ENCODE measurements at regions not wholly inside any gene's neighbourhood (a gene's known extent, or its start where the extent isn't known, plus 50 kb on each side); places are given as distances from the start of the nearest gene placed in this dataset.

DNA sequence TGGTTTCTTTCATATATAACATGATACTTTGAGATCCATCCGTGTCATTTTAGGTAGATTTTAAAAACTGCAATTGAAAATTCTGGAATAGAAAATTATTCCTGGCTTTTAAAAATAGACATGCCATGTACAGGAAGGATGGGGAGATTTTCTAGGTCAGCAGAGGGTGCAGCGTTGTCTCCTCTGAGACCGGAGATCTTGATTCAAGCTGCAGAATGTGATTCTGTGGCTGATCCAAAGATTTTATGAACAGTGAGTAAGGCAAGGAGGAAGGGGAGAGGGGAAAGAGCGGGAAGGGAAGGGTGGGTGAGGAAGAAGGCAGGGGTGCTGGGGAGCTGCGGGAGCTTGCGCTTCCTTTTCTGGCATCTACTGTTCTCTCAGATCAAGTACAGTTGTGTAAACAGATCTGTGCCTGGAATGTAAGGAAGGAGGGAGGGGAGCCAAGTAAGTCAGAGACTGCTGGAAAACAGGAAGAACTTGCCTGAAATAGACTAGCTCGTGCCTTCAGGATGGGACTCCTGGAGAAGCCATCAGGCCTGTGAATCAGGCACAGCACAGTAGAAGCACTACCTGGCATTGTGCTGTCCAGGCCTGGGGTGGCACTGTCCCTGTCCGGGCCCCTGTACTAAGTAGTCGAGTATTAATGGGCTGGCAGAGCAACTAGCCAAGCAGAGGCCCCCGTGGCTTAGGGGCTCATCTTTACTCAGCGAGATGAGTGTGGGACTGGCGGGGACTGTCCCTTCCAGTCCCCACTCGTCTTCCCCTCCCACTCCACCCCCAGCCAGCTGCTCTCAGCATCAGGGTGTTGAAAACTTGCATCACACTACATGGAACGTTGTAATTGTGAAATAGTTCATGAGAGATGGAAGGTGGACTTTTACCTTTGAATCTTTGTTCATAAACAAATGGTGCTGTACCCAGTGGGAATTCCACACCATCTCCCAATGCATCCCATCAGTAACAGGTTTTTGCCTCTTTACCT is 163.5 kb downstream of the UXS1 start:
- TF ChIP-seq, protein P1, sequence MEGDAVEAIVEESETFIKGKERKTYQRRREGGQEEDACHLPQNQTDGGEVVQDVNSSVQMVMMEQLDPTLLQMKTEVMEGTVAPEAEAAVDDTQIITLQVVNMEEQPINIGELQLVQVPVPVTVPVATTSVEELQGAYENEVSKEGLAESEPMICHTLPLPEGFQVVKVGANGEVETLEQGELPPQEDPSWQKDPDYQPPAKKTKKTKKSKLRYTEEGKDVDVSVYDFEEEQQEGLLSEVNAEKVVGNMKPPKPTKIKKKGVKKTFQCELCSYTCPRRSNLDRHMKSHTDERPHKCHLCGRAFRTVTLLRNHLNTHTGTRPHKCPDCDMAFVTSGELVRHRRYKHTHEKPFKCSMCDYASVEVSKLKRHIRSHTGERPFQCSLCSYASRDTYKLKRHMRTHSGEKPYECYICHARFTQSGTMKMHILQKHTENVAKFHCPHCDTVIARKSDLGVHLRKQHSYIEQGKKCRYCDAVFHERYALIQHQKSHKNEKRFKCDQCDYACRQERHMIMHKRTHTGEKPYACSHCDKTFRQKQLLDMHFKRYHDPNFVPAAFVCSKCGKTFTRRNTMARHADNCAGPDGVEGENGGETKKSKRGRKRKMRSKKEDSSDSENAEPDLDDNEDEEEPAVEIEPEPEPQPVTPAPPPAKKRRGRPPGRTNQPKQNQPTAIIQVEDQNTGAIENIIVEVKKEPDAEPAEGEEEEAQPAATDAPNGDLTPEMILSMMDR (conservative IDR thresholded peaks at IDR 0.05; ENCODE audit: low read depth, low read length), result no peak
- TF ChIP-seq NFE2L2 (IDR thresholded peaks at IDR 0.05; ENCODE audit: low read depth, low read length) (no peak), BHLHE40 (IDR thresholded peaks at IDR 0.05; ENCODE audit: low read depth, low read length) (no peak), RAD21 (IDR thresholded peaks at IDR 0.05; ENCODE audit: low read length) (no peak), POLR2A (IDR thresholded peaks at IDR 0.05; ENCODE audit: low read depth, low read length) (no peak), CEBPB (IDR thresholded peaks at IDR 0.05; ENCODE audit: low read depth, low read length) (peak; percentile 67), RFX5 (IDR thresholded peaks at IDR 0.05; ENCODE audit: low read depth, low read length) (no peak), SMC3 (IDR thresholded peaks at IDR 0.05; ENCODE audit: low read depth, low read length) (no peak), RCOR1 (IDR thresholded peaks at IDR 0.05; ENCODE audit: insufficient replicate concordance, low read length) (no peak)
- TF ChIP-seq, protein P2, sequence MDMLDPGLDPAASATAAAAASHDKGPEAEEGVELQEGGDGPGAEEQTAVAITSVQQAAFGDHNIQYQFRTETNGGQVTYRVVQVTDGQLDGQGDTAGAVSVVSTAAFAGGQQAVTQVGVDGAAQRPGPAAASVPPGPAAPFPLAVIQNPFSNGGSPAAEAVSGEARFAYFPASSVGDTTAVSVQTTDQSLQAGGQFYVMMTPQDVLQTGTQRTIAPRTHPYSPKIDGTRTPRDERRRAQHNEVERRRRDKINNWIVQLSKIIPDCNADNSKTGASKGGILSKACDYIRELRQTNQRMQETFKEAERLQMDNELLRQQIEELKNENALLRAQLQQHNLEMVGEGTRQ (IDR thresholded peaks at IDR 0.05; ENCODE audit: low read depth, low read length), result no peak
